ENCODE measurements at regions not wholly inside any gene's neighbourhood (a gene's known extent, or its start where the extent isn't known, plus 50 kb on each side); places are given as distances from the start of the nearest gene placed in this dataset.

GRCh38 chr9:86454701-86455615 lies 100.7 kb upstream of the TUT7 start:
- TF ChIP-seq USF2 (IDR thresholded peaks at IDR 0.05; ENCODE audit: borderline replicate concordance, low read depth, low read length) (no peak), CTCF (IDR thresholded peaks at IDR 0.05) (no peak), ZBTB33 (IDR thresholded peaks at IDR 0.05; ENCODE audit: borderline replicate concordance, low read depth) (no peak), POLR2AphosphoS5 (IDR thresholded peaks at IDR 0.05; ENCODE audit: low read depth, low read length) (no peak), RFX5 (IDR thresholded peaks at IDR 0.05; ENCODE audit: low read length) (no peak), MAX (IDR thresholded peaks at IDR 0.05; ENCODE audit: low read depth) (no peak), TEAD4 (IDR thresholded peaks at IDR 0.05; ENCODE audit: borderline replicate concordance, insufficient read depth) (no peak), SMC3 (IDR thresholded peaks at IDR 0.05; ENCODE audit: low read depth, low read length) (no peak), EZH2phosphoT487 (IDR thresholded peaks at IDR 0.05; ENCODE audit: borderline replicate concordance, low read depth) (no peak), GATA2 (CRISPR knock-in tag; IDR thresholded peaks at IDR 0.05) (no peak), RAD21 (IDR thresholded peaks at IDR 0.05; ENCODE audit: low read length) (no peak), RCOR1 (IDR thresholded peaks at IDR 0.05; ENCODE audit: low read length) (no peak), YY1 (IDR thresholded peaks at IDR 0.05; ENCODE audit: low read depth) (no peak), IRF3 (IDR thresholded peaks at IDR 0.05; ENCODE audit: low read depth, low read length) (no peak)

All from SK-N-SH (cell line).